SJCRH30 (cell line): ENCODE measurements at regions not wholly inside any gene's neighbourhood (a gene's known extent, or its start where the extent isn't known, plus 50 kb on each side); places are given as distances from the start of the nearest gene placed in this dataset.
A peak's percentile ranks its signal among the peaks of the same experiment; 100 is the strongest.
"Not testable (repeated sequence)": the region's sequence is repeated elsewhere in the genome, so short reads cannot be mapped to it uniquely, and the experiment has no call there.

Source experiments
- DNase-seq, 2 experiments: peaks; one replicate each; pipeline ENCODE4 v3.0.0-alpha.2; 2015 to 2020
- H3K27ac ChIP-seq: fragments of 250-450 bp; sonication (Bioruptor Pico); 2 replicates; pipeline ENCODE4 v1.5.1; 2020; ENCODE audit warnings: mild to moderate bottlenecking, moderate library complexity
- H3K27me3 ChIP-seq: fragments of 250-450 bp; sonication (Bioruptor Pico); 2 replicates; pipeline ENCODE4 v1.5.1; 2020; ENCODE audit warnings: mild to moderate bottlenecking, moderate library complexity
- H3K36me3 ChIP-seq: fragments of 250-450 bp; sonication (Bioruptor Pico); 2 replicates; pipeline ENCODE4 v1.5.1; 2020; ENCODE audit warnings: mild to moderate bottlenecking, moderate library complexity
- H3K4me1 ChIP-seq: fragments of 250-450 bp; sonication (Bioruptor Pico); 2 replicates; pipeline ENCODE4 v1.5.1; 2020; ENCODE audit warnings: mild to moderate bottlenecking, moderate library complexity
- H3K4me3 ChIP-seq: fragments of 250-450 bp; sonication (Bioruptor Pico); 2 replicates; pipeline ENCODE4 v1.5.1; 2020; ENCODE audit warnings: mild to moderate bottlenecking, moderate library complexity
- H3K9me3 ChIP-seq: fragments of 250-450 bp; sonication (Bioruptor Pico); replicated peaks from 2 replicates; pipeline ENCODE4 v1.5.1; 2020; ENCODE audit warnings: mild to moderate bottlenecking, moderate library complexity

DNA sequence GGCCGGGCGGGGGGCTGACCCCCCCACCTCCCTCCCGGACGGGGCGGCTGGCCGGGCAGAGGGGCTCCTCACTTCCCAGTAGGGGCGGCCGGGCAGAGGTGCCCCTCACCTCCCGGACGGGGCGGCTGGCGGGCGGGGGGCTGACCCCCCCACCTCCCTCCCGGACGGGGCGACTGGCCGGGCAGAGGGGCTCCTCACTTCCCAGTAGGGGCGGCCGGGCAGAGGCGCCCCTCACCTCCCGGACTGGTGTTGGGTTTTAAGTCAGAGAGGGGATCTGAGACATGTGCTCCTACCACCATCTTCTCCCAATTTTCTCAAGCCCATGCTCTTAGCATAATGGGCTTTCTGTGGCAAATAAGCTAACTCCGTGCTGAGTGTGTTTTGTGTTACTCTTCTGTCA lies 87.5 kb upstream of the TMTC4 start:
- not testable (repeated sequence) for H3K27ac ChIP-seq, H3K4me3 ChIP-seq, DNase-seq, H3K9me3 ChIP-seq, H3K36me3 ChIP-seq, H3K27me3 ChIP-seq, H3K4me1 ChIP-seq

- Histone ChIP-seq H3K27ac (no peak overlapping the region), H3K36me3 (no peaks in the 10 kb centered on the region), H3K27me3 (no peaks in the 10 kb centered on the region), H3K9me3 (no peaks in the 10 kb centered on the region), H3K4me1 (no peaks in the 10 kb centered on the region), H3K4me3 (no peak overlapping the region)
- DNase-seq: no peak
These were observed 81.3 kb upstream of the TMTC4 start for GRCh38 chr13:100755891-100756290.

GRCh38 chr13:100754459-100754858 lies 79.9 kb upstream of the TMTC4 start:
- Histone ChIP-seq H3K27me3 (no peaks in the 10 kb centered on the region), H3K4me1 (no peaks in the 10 kb centered on the region), H3K4me3 (no peak overlapping the region), H3K9me3 (no peaks in the 10 kb centered on the region), H3K27ac (no peak overlapping the region), H3K36me3 (no peaks in the 10 kb centered on the region)
- no peak for DNase-seq

DNA sequence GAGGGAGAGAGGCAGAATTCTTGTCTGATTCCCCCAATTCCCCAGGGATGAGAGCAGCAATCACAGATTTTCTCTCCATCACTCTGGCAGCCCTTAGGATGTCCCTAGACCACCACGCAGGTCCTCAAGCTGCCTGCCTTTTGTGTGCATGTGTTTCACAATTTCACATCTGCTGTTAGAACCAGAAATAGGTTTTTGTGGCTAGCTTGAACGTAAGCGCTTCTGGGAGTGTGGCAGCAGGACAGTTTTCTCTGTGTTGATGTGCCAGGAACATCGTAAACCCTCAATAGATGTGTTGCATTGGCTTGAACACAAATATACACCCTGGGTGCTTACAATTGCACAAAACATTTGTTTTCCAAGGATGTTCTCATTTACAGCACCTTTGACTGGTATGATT lies 78.8 kb upstream of the TMTC4 start:
- no peak for DNase-seq
- Histone ChIP-seq H3K27me3 (no peaks in the 10 kb centered on the region), H3K9me3 (no peaks in the 10 kb centered on the region), H3K27ac (no peak overlapping the region), H3K36me3 (no peaks in the 10 kb centered on the region), H3K4me1 (no peaks in the 10 kb centered on the region), H3K4me3 (no peak overlapping the region)

GRCh38 chr13:100751826-100752225 lies 77.2 kb upstream of the TMTC4 start:
- no peaks in the 10 kb centered on the region for H3K9me3 ChIP-seq
- DNase-seq: peak in 1 of 2 experiments; percentile 8
- no peaks in the 10 kb centered on the region for H3K36me3 ChIP-seq
- H3K27me3 ChIP-seq: no peaks in the 10 kb centered on the region
- no peak overlapping the region for H3K4me3 ChIP-seq
- no peak overlapping the region for H3K27ac ChIP-seq
- no peaks in the 10 kb centered on the region for H3K4me1 ChIP-seq

DNA sequence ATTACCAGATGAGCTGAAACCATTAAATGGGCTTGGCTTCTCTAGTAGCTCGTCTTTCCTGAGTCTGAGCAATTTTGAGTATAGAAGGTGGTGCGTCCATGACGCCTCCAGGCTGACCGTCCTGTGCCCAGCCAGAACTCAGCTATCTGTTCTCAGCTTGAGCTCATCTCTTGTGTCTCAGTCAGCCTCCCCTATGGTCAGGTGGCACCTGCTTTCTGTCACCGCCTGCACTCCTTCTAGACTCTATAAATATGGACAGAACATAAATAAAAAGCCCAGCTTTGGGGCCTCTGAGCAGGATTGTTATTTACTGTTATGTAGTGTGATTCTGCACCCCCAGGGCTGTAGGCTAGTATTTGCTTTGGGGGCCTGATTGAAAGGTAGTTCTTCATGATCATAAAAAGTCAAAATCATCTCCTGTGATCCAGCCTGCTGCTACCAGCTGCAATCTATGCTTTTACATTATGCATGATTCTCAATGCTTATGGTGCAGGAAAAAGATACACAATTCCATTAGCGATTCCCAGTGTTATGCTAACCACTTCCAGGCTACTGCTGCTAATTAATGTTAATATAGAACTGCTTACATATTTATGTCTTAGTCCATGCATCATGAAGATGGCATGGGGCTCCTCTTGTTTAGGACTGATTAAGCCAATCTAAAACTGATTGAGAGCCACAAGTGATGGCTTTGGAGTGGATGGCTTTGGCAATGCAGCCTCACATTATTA lies 72.5 kb upstream of the TMTC4 start:
- no peaks in the 10 kb centered on the region for H3K36me3 ChIP-seq
- no peak for DNase-seq
- no peaks in the 10 kb centered on the region for H3K4me1 ChIP-seq
- H3K27me3 ChIP-seq: no peaks in the 10 kb centered on the region
- no peaks in the 10 kb centered on the region for H3K9me3 ChIP-seq
- H3K4me3 ChIP-seq: no peak overlapping the region
- H3K27ac ChIP-seq: no peak overlapping the region

DNA sequence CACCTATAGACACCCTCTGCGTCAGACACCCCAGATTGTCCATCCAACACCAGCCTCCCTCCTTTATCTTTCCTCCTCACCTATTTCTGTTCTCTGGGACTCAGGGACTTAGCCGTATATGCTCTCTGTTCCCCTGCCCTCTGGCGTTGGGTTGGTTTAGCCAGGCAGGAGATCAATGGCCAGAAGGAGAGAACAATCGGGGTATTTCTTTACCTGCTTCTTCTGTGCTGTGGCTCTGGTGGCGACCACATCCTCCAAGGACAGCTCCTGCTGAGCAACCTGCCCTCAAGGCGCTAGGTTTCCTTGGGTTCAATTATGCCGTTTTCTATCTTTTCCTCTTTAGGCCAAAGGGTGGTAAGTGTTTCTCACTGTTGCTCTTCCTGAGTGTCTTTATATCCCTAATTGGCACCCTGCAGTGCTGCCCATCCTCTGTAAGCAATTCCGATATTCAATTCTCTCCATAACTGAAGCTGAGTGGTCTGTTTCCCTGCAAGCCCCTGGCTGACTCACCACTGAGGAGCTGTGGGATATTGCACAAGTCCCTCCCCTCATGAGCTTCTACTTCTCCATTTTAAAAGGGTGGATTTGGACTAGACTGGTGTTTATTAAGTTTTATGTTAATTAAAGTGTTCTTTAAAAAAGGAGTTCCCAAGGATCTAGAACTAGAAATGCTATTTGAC lies 63.7 kb upstream of the TMTC4 start:
- no peak overlapping the region for H3K4me3 ChIP-seq
- H3K36me3 ChIP-seq: no peaks in the 10 kb centered on the region
- no peak for DNase-seq
- H3K27ac ChIP-seq: no peak overlapping the region
- H3K9me3 ChIP-seq: no peaks in the 10 kb centered on the region; the same call in 1 of the 2 replicates
- no peaks in the 10 kb centered on the region for H3K4me1 ChIP-seq
- H3K27me3 ChIP-seq: no peaks in the 10 kb centered on the region

GRCh38 chr13:100735494-100735893 lies 60.9 kb upstream of the TMTC4 start:
- H3K36me3 ChIP-seq: no peaks in the 10 kb centered on the region
- H3K27me3 ChIP-seq: no peaks in the 10 kb centered on the region
- no peaks in the 10 kb centered on the region for H3K4me1 ChIP-seq
- no peak for DNase-seq
- no peak overlapping the region for H3K4me3 ChIP-seq
- no peak overlapping the region for H3K27ac ChIP-seq
- H3K9me3 ChIP-seq: no peaks in the 10 kb centered on the region; the same call in 1 of the 2 replicates

DNA sequence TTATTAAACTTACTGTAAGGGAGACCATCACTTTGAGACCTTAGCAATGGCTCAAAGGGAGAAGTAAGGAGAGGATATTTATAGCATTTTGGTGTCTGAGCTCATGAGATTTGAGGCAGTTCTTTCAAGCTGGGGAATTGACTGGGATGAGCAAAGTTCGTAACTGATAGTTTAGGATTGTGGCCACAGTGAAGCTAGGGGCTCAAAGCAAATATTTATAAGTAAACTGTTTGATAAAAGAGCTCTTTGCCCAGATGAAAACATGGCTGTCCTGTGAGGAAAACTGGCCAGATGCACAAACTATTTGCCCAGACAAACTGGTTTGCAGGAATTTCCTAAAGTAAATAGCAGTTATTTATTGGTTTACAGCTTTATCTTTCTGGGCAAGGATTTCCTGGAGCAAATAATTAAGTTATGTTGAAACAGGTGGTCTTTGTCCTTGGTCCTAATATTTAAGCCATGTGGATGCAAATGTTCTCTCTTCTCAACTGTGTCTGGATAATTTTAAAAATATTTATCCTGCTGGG lies 59.7 kb upstream of the TMTC4 start:
- Histone ChIP-seq H3K36me3 (no peaks in the 10 kb centered on the region), H3K27me3 (no peaks in the 10 kb centered on the region), H3K27ac (no peak overlapping the region), H3K9me3 (no peaks in the 10 kb centered on the region; the same call in 1 of the 2 replicates), H3K4me3 (no peak overlapping the region), H3K4me1 (no peaks in the 10 kb centered on the region)
- DNase-seq: no peak

DNA sequence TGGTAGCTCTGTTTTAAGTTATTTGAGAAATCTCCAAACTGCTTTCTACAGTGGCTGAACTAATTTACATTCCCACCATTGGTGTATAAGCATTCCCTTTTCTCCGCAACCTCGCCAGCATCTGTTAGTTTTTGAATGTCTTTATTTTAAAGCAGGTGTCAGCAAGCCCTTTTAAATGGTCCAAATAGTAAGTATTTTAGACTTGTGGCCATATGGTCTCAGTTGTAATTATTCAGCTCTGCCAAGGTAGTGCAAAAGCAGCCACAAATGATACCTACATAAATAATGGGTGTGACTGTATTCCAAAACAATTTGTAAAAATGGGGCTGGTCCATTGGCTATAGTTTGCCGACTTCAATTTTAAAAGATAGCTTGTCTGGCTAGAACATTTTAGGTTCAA lies 58.7 kb upstream of the TMTC4 start:
- no peak for DNase-seq
- H3K4me3 ChIP-seq: no peak overlapping the region
- H3K4me1 ChIP-seq: no peaks in the 10 kb centered on the region
- no peak overlapping the region for H3K27ac ChIP-seq
- H3K36me3 ChIP-seq: no peaks in the 10 kb centered on the region
- H3K9me3 ChIP-seq: no peaks in the 10 kb centered on the region
- H3K27me3 ChIP-seq: no peaks in the 10 kb centered on the region

DNA sequence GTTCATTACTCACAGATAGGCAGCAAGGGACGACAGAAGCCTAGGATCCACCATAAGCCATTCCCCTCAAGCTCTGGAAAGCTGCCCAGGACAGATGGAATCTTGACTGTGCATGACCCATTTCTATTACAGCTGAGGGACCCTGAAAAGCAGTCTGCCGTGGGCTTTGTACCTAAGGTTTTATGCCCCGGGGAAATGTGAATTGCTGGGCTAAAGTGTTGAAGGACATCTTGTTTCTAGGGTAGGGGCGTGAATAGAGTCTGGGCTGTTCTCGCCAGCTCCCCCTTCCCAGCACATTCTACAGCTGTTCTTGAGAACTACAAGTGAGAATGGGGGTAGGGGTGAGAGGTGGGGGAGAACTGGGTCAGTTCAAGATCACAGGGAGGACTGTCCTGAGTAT lies 53.6 kb upstream of the TMTC4 start:
- no peak overlapping the region for H3K4me3 ChIP-seq
- H3K9me3 ChIP-seq: no peaks in the 10 kb centered on the region
- no peak for DNase-seq
- no peaks in the 10 kb centered on the region for H3K4me1 ChIP-seq
- H3K27me3 ChIP-seq: no peaks in the 10 kb centered on the region
- H3K27ac ChIP-seq: no peak overlapping the region
- H3K36me3 ChIP-seq: no peaks in the 10 kb centered on the region

GRCh38 chr13:100725472-100725871 lies 50.9 kb upstream of the TMTC4 start:
- H3K9me3 ChIP-seq: no peaks in the 10 kb centered on the region
- H3K4me1 ChIP-seq: no peaks in the 10 kb centered on the region
- no peak for DNase-seq
- H3K27ac ChIP-seq: no peak overlapping the region
- no peaks in the 10 kb centered on the region for H3K27me3 ChIP-seq
- H3K4me3 ChIP-seq: no peak overlapping the region
- no peaks in the 10 kb centered on the region for H3K36me3 ChIP-seq

DNA sequence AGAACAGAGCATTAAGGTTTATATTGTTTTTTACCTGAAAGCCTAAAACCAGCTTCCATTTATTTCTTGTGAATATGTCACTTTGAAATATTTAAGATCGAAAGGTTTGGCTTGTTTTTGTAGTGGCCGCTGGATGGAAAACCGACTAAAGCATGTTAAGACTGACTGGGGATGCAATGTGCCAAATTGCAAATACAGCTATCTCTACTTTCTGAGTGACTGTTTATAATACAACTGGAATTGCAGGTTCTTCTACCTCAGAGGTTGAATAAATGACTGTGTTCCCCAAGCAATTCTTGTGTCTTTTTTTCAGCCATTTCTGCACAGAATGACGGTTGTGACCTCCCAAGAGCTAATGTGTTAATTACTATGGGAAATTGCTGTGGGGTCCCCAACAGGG lies 50.0 kb upstream of the TMTC4 start:
- Histone ChIP-seq H3K27me3 (no peaks in the 10 kb centered on the region), H3K9me3 (no peaks in the 10 kb centered on the region), H3K27ac (no peak overlapping the region), H3K4me1 (no peaks in the 10 kb centered on the region), H3K36me3 (no peaks in the 10 kb centered on the region), H3K4me3 (no peak overlapping the region)
- no peak for DNase-seq
